ENCODE measurements at regions not wholly inside any gene's neighbourhood (a gene's known extent, or its start where the extent isn't known, plus 50 kb on each side); places are given as distances from the start of the nearest gene placed in this dataset.

- ChIA-PET POLR2A (no interaction called here), CTCF (no interaction called here)
- TF ChIP-seq CTCF (IDR thresholded peaks at IDR 0.05; ENCODE audit: insufficient read depth, low read length, missing control alignments) = no peak
- H3K4me3 ChIP-seq (ENCODE audit: low read depth, low read length) = no peak overlapping the region
- DNase-seq (ENCODE audit: low read depth, low spot score) = no peak
These were observed 484.0 kb upstream of the ZWINT start for GRCh38 chr10:56844978-56845529.

- no peak for TF ChIP-seq CTCF (IDR thresholded peaks at IDR 0.05; ENCODE audit: insufficient read depth, low read length, missing control alignments)
- ChIA-PET CTCF (no interaction called here), POLR2A (no interaction called here)
- DNase-seq (ENCODE audit: low read depth, low spot score) = no peak
- H3K4me3 ChIP-seq (ENCODE audit: low read depth, low read length) = no peak overlapping the region
These were observed 475.6 kb upstream of the ZWINT start for GRCh38 chr10:56836659-56837058.

- no peak overlapping the region for H3K4me3 ChIP-seq (ENCODE audit: low read depth, low read length)
- no peak for TF ChIP-seq CTCF (IDR thresholded peaks at IDR 0.05; ENCODE audit: insufficient read depth, low read length, missing control alignments)
- DNase-seq (ENCODE audit: low read depth, low spot score) = no peak
- POLR2A ChIA-PET = no interaction called here
- CTCF ChIA-PET = no interaction called here
These were observed 470.6 kb upstream of the ZWINT start for GRCh38 chr10:56831681-56832080.

GRCh38 chr10:56823849-56824248 is 462.8 kb upstream of the ZWINT start:
- H3K4me3 ChIP-seq (ENCODE audit: low read depth, low read length) = no peak overlapping the region
- DNase-seq (ENCODE audit: low read depth, low spot score) = no peak
- no peak for TF ChIP-seq CTCF (IDR thresholded peaks at IDR 0.05; ENCODE audit: insufficient read depth, low read length, missing control alignments)
- ChIA-PET POLR2A (no interaction called here), CTCF (no interaction called here)

GRCh38 chr10:56805022-56805421 is 444.0 kb upstream of the ZWINT start:
- CTCF ChIA-PET = no interaction called here
- no peak overlapping the region for H3K4me3 ChIP-seq (ENCODE audit: low read depth, low read length)
- no peak for TF ChIP-seq CTCF (IDR thresholded peaks at IDR 0.05; ENCODE audit: insufficient read depth, low read length, missing control alignments)
- DNase-seq (ENCODE audit: low read depth, low spot score) = no peak
- POLR2A ChIA-PET = no interaction called here

GRCh38 chr10:56785292-56785691 is 424.2 kb upstream of the ZWINT start:
- no peak for DNase-seq (ENCODE audit: low read depth, low spot score)
- TF ChIP-seq CTCF (IDR thresholded peaks at IDR 0.05; ENCODE audit: insufficient read depth, low read length, missing control alignments) = no peak
- CTCF ChIA-PET = no interaction called here
- no peak overlapping the region for H3K4me3 ChIP-seq (ENCODE audit: low read depth, low read length)
- POLR2A ChIA-PET = no interaction called here
